ENCODE measurements at regions not wholly inside any gene's neighbourhood (a gene's known extent, or its start where the extent isn't known, plus 50 kb on each side); places are given as distances from the start of the nearest gene placed in this dataset.

DNA sequence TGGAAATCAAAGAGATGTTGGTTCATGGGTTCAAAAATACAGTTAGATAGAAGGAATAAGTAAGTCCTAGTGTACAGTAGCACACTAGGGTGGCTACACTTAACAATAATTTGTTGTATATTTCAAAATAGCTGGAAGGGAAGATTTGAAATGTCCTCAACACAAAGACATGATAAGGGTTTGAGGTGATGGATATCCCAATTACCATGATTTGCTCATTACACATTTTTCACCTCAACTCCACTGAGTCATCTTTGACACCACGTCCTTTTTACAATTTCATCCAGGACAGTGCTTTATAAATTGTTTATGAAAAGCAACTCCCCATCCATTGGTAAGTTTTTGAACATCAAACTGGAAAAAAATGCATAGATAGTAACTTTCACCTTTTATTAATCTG, 208.3 kb downstream of the ZC3H11B start:
- H4K20me1 ChIP-seq (ENCODE audit: low read depth, low read length): no peaks in the 10 kb centered on the region
- no peak overlapping the region for H3K4me2 ChIP-seq (ENCODE audit: low read depth, low read length, poor library complexity, severe bottlenecking)
- H3F3A ChIP-seq (ENCODE audit: insufficient read depth): no peaks in the 10 kb centered on the region
- H2AFZ ChIP-seq (ENCODE audit: low read depth, low read length, severe bottlenecking): no peak overlapping the region
- no peak for TF ChIP-seq EZH2phosphoT487 (conservative IDR thresholded peaks at IDR 0.05; ENCODE audit: low read length)
- TF ChIP-seq, protein P1, sequence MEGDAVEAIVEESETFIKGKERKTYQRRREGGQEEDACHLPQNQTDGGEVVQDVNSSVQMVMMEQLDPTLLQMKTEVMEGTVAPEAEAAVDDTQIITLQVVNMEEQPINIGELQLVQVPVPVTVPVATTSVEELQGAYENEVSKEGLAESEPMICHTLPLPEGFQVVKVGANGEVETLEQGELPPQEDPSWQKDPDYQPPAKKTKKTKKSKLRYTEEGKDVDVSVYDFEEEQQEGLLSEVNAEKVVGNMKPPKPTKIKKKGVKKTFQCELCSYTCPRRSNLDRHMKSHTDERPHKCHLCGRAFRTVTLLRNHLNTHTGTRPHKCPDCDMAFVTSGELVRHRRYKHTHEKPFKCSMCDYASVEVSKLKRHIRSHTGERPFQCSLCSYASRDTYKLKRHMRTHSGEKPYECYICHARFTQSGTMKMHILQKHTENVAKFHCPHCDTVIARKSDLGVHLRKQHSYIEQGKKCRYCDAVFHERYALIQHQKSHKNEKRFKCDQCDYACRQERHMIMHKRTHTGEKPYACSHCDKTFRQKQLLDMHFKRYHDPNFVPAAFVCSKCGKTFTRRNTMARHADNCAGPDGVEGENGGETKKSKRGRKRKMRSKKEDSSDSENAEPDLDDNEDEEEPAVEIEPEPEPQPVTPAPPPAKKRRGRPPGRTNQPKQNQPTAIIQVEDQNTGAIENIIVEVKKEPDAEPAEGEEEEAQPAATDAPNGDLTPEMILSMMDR (IDR thresholded peaks at IDR 0.05; ENCODE audit: insufficient read depth, low read length, poor library complexity, severe bottlenecking): no peak
- H3K4me3 ChIP-seq (ENCODE audit: insufficient read depth, low read length, poor library complexity, severe bottlenecking): no peak overlapping the region
- no peak overlapping the region for H3K9ac ChIP-seq (ENCODE audit: low read length)
- H3K79me2 ChIP-seq (ENCODE audit: insufficient read depth, low read length): no peaks in the 10 kb centered on the region
- no peaks in the 10 kb centered on the region for H3K36me3 ChIP-seq (ENCODE audit: low read length)
- H3K9me3 ChIP-seq (ENCODE audit: insufficient read depth, low read length): no peaks in the 10 kb centered on the region
- H3K9me2 ChIP-seq (replicated peaks; ENCODE audit: insufficient read depth, low read length): no peaks in the 10 kb centered on the region
- no peaks in the 10 kb centered on the region for H3K27me3 ChIP-seq (ENCODE audit: low read length)
- H3K27ac ChIP-seq (ENCODE audit: low read depth, low read length): no peak overlapping the region

DNA sequence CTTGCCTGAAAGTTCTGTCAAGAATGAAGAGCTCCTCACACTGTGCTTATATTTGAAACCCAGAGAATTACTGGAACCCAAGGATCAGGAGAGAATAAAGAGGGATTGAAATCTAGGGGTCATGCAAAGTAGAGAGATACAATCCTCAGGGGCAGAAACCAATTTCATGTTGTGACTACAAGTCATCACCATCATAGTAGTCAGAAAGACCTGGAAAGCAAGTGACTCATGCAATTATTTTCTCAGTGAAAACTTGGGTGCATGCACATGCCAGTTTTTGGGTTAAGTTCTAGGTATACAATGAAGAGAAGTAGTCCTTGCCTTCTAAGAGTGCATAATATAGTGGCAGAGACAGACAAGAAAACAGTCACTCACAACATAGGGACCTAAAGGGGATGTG, 210.0 kb downstream of the ZC3H11B start:
- Histone ChIP-seq H3F3A (ENCODE audit: insufficient read depth) (no peaks in the 10 kb centered on the region), H3K27me3 (ENCODE audit: low read length) (no peaks in the 10 kb centered on the region), H3K9ac (ENCODE audit: low read length) (no peak overlapping the region), H2AFZ (ENCODE audit: low read depth, low read length, severe bottlenecking) (no peak overlapping the region), H3K27ac (ENCODE audit: low read depth, low read length) (no peak overlapping the region), H4K20me1 (ENCODE audit: low read depth, low read length) (no peaks in the 10 kb centered on the region), H3K9me2 (replicated peaks; ENCODE audit: insufficient read depth, low read length) (no peaks in the 10 kb centered on the region), H3K4me3 (ENCODE audit: insufficient read depth, low read length, poor library complexity, severe bottlenecking) (no peak overlapping the region), H3K36me3 (ENCODE audit: low read length) (no peaks in the 10 kb centered on the region), H3K4me2 (ENCODE audit: low read depth, low read length, poor library complexity, severe bottlenecking) (no peak overlapping the region), H3K79me2 (ENCODE audit: insufficient read depth, low read length) (no peaks in the 10 kb centered on the region), H3K9me3 (ENCODE audit: insufficient read depth, low read length) (no peaks in the 10 kb centered on the region)
- no peak for TF ChIP-seq EZH2phosphoT487 (conservative IDR thresholded peaks at IDR 0.05; ENCODE audit: low read length)
- TF ChIP-seq, protein P1 (IDR thresholded peaks at IDR 0.05; ENCODE audit: insufficient read depth, low read length, poor library complexity, severe bottlenecking): no peak

DNA sequence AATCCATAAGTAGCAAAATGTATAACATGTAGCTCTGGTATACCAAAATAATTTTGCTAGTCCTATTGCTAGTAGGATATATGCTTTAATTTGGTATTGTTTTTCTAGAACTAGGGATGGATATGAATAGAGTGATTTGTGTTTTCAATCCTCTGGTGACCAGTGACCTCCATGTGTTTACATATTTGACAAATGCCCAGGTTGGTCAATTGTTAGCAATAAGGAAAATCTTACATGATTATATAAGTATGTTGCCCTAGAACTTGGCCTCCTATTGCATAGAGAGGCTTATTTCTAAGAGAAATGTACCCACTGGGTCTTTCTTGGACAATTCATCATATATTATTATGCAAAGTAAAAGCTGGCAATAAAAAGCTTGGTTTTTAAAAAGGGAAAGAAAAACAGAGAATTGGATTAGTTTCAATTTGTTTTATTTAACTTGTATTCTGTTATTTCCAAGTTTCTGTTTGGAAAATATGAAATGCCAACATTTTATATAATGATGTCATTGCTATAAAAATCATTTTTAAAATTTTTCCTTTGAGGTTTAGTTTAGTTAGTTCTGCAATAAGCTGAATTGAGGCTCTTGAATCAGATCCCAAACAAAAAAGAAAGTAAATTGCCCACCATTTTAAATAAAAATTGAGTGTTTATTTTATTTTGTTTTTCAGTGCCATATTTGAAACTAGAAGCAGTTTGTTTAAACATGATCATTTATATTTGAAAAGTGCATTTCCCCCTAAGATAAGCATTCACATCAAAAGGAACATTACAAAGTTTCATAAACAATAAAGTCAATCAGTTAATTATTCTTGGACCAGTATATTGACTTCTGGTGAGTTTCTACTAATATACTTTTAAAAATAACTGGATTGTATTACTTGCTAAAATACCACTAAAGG, 210.9 kb downstream of the ZC3H11B start:
- no peak for TF ChIP-seq EZH2phosphoT487 (conservative IDR thresholded peaks at IDR 0.05; ENCODE audit: low read length)
- TF ChIP-seq, protein P1 (IDR thresholded peaks at IDR 0.05; ENCODE audit: insufficient read depth, low read length, poor library complexity, severe bottlenecking): no peak
- H3F3A ChIP-seq (ENCODE audit: insufficient read depth): no peaks in the 10 kb centered on the region
- H3K9me2 ChIP-seq (replicated peaks; ENCODE audit: insufficient read depth, low read length): no peaks in the 10 kb centered on the region
- H4K20me1 ChIP-seq (ENCODE audit: low read depth, low read length): no peaks in the 10 kb centered on the region
- H3K4me3 ChIP-seq (ENCODE audit: insufficient read depth, low read length, poor library complexity, severe bottlenecking): no peak overlapping the region
- H3K9me3 ChIP-seq (ENCODE audit: insufficient read depth, low read length): no peaks in the 10 kb centered on the region
- no peaks in the 10 kb centered on the region for H3K27me3 ChIP-seq (ENCODE audit: low read length)
- H3K36me3 ChIP-seq (ENCODE audit: low read length): no peaks in the 10 kb centered on the region
- no peak overlapping the region for H3K9ac ChIP-seq (ENCODE audit: low read length)
- no peaks in the 10 kb centered on the region for H3K79me2 ChIP-seq (ENCODE audit: insufficient read depth, low read length)
- H2AFZ ChIP-seq (ENCODE audit: low read depth, low read length, severe bottlenecking): no peak overlapping the region
- H3K27ac ChIP-seq (ENCODE audit: low read depth, low read length): no peak overlapping the region
- H3K4me2 ChIP-seq (ENCODE audit: low read depth, low read length, poor library complexity, severe bottlenecking): no peak overlapping the region
